ES-I3 (cell line): ENCODE measurements at regions not wholly inside any gene's neighbourhood (a gene's known extent, or its start where the extent isn't known, plus 50 kb on each side); places are given as distances from the start of the nearest gene placed in this dataset.

Source experiments
- H3K36me3 ChIP-seq: 2 replicates; pipeline ENCODE4 v1.6.1; 2013; ENCODE audit warnings: mild to moderate bottlenecking, low read length, control low read depth, moderate library complexity; ENCODE audit not compliant: insufficient read depth
- H3K4me1 ChIP-seq: 2 replicates; pipeline ENCODE4 v1.6.1; 2013; ENCODE audit warnings: mild to moderate bottlenecking, control low read depth, low read length; ENCODE audit not compliant: insufficient read depth
- H3K9ac ChIP-seq: 2 replicates; pipeline ENCODE4 v1.6.1; 2013; ENCODE audit warnings: low read depth, mild to moderate bottlenecking, low read length, moderate library complexity
- H3K9me3 ChIP-seq: 2 replicates; pipeline ENCODE4 v1.6.1; 2013; ENCODE audit warnings: mild to moderate bottlenecking, low read length, moderate library complexity; ENCODE audit not compliant: control insufficient read depth, insufficient read depth

GRCh38 chr5:12399868-12400267 lies 495.6 kb upstream of the CTNND2 start:
- Histone ChIP-seq H3K36me3 (no peaks in the 10 kb centered on the region), H3K4me1 (peaks cover 6% of the 10 kb centered on the region; the same call in 1 of the 2 replicates), H3K9ac (no peak overlapping the region), H3K9me3 (no peaks in the 10 kb centered on the region)

- Histone ChIP-seq H3K4me1 (no peaks in the 10 kb centered on the region), H3K9ac (no peak overlapping the region), H3K9me3 (no peaks in the 10 kb centered on the region), H3K36me3 (no peaks in the 10 kb centered on the region)
Observed at GRCh38 chr5:12392246-12392645, 488.0 kb upstream of the CTNND2 start.

DNA sequence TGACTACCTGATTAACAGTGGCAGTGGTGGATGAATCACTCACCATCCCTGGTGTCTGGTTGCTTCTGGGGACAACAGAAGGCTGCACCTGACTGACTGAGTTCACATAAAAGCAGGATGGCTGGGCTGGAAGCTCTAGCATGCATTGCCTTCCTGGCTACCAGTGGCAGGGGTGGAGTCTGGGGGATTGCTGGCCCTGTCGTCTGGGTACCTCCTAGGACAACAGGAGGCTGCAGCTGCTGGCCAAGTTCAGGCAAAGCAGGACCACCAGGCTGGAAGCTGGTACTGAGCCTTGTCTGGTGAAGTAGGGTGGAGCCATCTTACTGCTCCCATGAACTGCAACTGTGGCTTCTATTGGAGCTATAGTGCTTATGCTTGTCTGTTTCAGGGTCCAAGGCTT lies 480.8 kb upstream of the CTNND2 start:
- Histone ChIP-seq H3K4me1 (no peaks in the 10 kb centered on the region), H3K36me3 (no peaks in the 10 kb centered on the region), H3K9ac (no peak overlapping the region), H3K9me3 (peaks cover 8% of the 10 kb centered on the region; the same call in 1 of the 2 replicates)

GRCh38 chr5:12384005-12384404 lies 479.8 kb upstream of the CTNND2 start:
- no peaks in the 10 kb centered on the region for H3K36me3 ChIP-seq
- H3K9me3 ChIP-seq = peaks cover 8% of the 10 kb centered on the region; the same call in 1 of the 2 replicates
- no peak overlapping the region for H3K9ac ChIP-seq
- no peaks in the 10 kb centered on the region for H3K4me1 ChIP-seq

- Histone ChIP-seq H3K36me3 (no peaks in the 10 kb centered on the region), H3K9ac (no peak overlapping the region), H3K4me1 (no peaks in the 10 kb centered on the region), H3K9me3 (no peaks in the 10 kb centered on the region)
Observed at GRCh38 chr5:12367973-12368372, 463.7 kb upstream of the CTNND2 start.

DNA sequence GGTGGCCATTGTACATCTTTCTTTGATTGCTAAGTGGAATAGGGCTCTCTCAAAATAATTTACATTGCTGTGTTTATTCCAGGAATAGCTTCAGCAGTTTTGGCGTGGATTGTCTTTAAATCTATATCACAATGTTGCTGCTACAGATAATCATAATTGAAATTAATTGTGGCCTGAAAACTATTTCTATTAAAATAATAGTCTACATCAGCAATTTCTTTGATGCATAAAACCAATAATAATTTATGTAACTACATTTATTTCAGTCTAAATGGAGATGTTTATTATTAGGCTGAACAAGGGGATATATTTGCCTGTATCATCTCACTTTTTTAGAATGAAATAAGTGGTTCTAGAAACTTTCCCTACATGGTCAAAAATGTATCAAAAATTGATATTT lies 456.0 kb upstream of the CTNND2 start:
- Histone ChIP-seq H3K36me3 (no peaks in the 10 kb centered on the region), H3K9ac (no peak overlapping the region), H3K9me3 (peaks cover 6% of the 10 kb centered on the region), H3K4me1 (peaks cover 5% of the 10 kb centered on the region)

- Histone ChIP-seq H3K9me3 (peaks cover 6% of the 10 kb centered on the region), H3K36me3 (no peaks in the 10 kb centered on the region)
Observed at GRCh38 chr5:12358371-12359090, 454.3 kb upstream of the CTNND2 start.

DNA sequence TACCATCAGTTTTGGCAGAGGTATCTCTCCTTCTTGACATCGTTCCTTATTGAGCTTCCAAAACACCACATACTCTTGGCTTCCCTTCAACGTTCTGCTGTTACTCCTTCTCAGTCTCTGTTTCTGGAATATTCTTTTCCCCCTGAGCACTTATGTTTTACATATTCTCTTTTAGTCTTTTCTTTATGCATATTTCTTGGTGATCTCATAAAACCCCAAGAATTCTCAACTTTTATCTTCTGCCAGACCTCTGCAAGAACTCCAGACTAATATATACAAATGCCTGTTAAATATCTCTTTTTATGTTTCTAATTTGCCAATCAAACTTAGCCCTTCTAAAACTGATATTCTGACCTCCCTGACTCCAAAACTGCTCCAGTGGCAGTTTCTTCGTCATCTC lies 453.4 kb upstream of the CTNND2 start:
- Histone ChIP-seq H3K4me1 (peaks cover 5% of the 10 kb centered on the region), H3K36me3 (no peaks in the 10 kb centered on the region), H3K9ac (no peak overlapping the region), H3K9me3 (peaks cover 6% of the 10 kb centered on the region)

More at GRCh38 chr5:12358371-12359090, 454.3 kb upstream of the CTNND2 start:
- Histone ChIP-seq H3K9ac (no peak overlapping the region), H3K4me1 (peaks cover 5% of the 10 kb centered on the region)

DNA sequence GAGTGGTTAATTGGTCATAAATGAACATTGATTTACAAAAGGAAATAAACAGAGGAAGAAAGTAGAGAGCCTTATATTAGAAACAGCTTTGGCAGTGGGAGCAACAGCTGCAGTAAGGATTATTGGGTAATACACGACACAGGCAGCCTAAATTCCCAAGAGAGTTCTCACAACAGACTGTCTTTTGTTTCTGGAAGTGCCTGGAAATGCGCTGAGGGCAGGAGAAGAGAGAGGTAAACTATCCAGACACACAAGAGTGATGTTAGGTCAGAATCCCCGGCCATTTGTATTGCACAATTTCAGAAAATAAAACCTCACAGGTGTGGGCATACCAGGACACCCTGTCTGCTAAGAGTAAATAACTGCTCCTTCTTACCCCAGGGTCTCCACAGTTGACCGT lies 450.4 kb upstream of the CTNND2 start:
- no peaks in the 10 kb centered on the region for H3K36me3 ChIP-seq
- no peak overlapping the region for H3K9ac ChIP-seq
- no peaks in the 10 kb centered on the region for H3K9me3 ChIP-seq

DNA sequence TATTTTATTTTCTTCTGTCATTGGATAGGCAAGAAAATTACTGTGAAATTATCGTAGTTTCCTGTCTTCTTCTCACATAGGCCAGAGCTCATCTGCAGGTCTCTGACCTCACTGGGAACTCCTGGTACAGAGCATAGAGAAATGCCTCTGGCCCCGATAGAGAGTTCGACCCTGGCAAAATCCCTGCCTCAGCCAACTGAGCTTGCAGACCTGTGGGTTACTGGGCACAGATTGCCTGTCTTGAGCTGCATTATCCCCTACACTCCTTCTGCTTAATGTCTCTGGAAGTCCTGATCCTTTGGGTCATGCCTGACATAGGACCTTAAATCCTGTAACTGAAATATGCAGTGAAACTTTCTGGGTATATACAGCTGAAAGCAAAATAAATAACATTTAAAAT lies 439.3 kb upstream of the CTNND2 start:
- H3K9me3 ChIP-seq = peaks cover 11% of the 10 kb centered on the region
- no peak overlapping the region for H3K9ac ChIP-seq
- no peaks in the 10 kb centered on the region for H3K36me3 ChIP-seq
- H3K4me1 ChIP-seq = no peaks in the 10 kb centered on the region

More for the DNA sequence above, 450.4 kb upstream of the CTNND2 start:
- H3K4me1 ChIP-seq = peaks cover 5% of the 10 kb centered on the region

GRCh38 chr5:12335938-12336337 lies 431.7 kb upstream of the CTNND2 start:
- Histone ChIP-seq H3K9me3 (no peaks in the 10 kb centered on the region), H3K36me3 (no peaks in the 10 kb centered on the region), H3K9ac (0 out of 2 replicates have a peak overlapping the region, but pooled peaks have one; percentile 12), H3K4me1 (peaks cover 23% of the 10 kb centered on the region)

DNA sequence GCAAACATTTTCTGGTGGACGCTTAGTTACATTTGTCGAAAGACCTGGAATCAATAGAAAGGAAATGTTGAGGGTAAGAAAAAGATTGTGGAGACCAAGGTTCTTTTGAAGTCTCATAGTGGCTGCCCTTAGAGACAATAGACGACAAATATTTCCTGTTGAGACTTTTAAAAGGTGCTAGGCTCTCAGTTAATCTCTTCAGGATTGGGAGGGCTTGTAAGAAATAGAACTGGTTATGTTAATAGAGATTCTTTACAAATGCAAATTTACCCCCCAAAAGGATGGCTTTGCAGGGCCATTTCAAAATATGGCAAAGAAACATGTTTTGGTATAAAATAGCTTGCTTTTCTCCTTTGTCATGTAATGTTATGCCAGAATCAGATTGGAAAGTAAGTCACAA lies 428.2 kb upstream of the CTNND2 start:
- H3K4me1 ChIP-seq = peaks cover 30% of the 10 kb centered on the region
- H3K36me3 ChIP-seq = no peaks in the 10 kb centered on the region
- H3K9ac ChIP-seq = no peak overlapping the region
- H3K9me3 ChIP-seq = no peaks in the 10 kb centered on the region; the same call in 1 of the 2 replicates

- Histone ChIP-seq H3K9ac (peak overlapping the region; percentile 28), H3K36me3 (no peaks in the 10 kb centered on the region), H3K4me1 (peaks cover 28% of the 10 kb centered on the region), H3K9me3 (no peaks in the 10 kb centered on the region; the same call in 1 of the 2 replicates)
Observed at GRCh38 chr5:12330993-12331588, 426.8 kb upstream of the CTNND2 start.

GRCh38 chr5:12330381-12330780 lies 426.1 kb upstream of the CTNND2 start:
- Histone ChIP-seq H3K9me3 (no peaks in the 10 kb centered on the region; the same call in 1 of the 2 replicates), H3K36me3 (no peaks in the 10 kb centered on the region), H3K9ac (no peak overlapping the region), H3K4me1 (peaks cover 24% of the 10 kb centered on the region)

DNA sequence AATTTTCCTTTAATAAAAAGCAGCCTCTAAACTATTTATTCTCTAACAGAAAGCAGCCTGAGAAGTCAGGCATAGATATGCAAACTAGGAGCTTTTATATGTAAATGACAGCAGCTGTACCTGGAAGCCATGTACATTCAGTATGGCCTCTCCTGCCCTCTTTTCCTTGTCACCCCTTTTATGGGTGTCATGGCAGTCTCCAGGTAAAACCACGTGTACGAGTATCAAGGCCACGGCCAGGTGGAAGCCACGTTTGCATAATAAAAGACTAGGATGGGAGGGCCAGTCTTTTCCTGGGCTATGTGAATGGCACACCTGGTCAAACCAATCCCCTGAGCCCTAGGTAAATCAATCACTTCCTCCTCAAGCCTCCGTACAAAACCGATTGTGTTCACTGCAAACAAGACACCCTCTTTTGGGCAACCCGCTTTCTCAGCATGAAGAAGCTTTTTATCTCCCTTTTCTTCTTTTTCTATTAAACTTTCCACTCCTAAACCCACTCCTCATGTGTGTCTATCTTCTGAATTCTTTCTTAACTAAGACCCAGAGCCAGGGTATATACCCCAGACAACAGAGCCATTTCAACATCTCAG lies 419.5 kb upstream of the CTNND2 start:
- peaks cover 25% of the 10 kb centered on the region for H3K4me1 ChIP-seq
- no peaks in the 10 kb centered on the region; the same call in 1 of the 2 replicates for H3K9me3 ChIP-seq
- H3K9ac ChIP-seq = peak overlapping the region; percentile 34
- no peaks in the 10 kb centered on the region for H3K36me3 ChIP-seq
